ENCODE measurements at regions not wholly inside any gene's neighbourhood (a gene's known extent, or its start where the extent isn't known, plus 50 kb on each side); places are given as distances from the start of the nearest gene placed in this dataset.

DNA sequence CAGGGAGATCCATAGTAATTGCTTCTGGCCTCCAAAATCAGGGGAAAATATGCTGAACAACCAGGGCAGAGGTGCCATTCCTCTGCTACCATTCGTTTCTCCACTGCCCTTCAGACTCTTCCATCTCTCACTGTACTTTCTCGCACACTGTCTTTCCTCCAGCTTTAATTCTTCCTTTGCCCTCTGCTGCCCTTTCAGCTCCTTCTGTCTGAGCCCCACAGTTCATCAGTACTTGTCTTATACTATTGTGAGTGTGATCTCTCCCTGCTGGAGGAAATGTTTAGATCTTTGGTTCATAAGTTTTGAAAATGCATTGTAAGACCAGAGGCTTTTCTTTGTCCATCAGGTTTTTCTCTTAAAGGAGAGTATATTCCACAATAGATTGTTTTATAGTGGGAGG lies 184.9 kb upstream of the DTNA start:
- TF ChIP-seq REPIN1 (CRISPR knock-in tag; IDR thresholded peaks at IDR 0.05; ENCODE audit: borderline replicate concordance, low read depth) (no peak), POLR2A (IDR thresholded peaks at IDR 0.05; ENCODE audit: insufficient read depth in 1 of 2, low read depth in 2 of 2, low read length in 2 of 2) (no peak), EP300 (IDR thresholded peaks at IDR 0.05; ENCODE audit: low read depth in 2 of 2, low read length in 2 of 2) (no peak), EP300 (CRISPR knock-in tag; IDR thresholded peaks at IDR 0.05; ENCODE audit: borderline replicate concordance) (no peak), NPAS2 (CRISPR knock-in tag; IDR thresholded peaks at IDR 0.05; ENCODE audit: borderline replicate concordance) (no peak), ZNF709 (CRISPR knock-in tag; IDR thresholded peaks at IDR 0.05) (no peak)
- TF ChIP-seq, protein P1, sequence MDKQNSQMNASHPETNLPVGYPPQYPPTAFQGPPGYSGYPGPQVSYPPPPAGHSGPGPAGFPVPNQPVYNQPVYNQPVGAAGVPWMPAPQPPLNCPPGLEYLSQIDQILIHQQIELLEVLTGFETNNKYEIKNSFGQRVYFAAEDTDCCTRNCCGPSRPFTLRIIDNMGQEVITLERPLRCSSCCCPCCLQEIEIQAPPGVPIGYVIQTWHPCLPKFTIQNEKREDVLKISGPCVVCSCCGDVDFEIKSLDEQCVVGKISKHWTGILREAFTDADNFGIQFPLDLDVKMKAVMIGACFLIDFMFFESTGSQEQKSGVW (CRISPR knock-in tag; IDR thresholded peaks at IDR 0.05; ENCODE audit: borderline replicate concordance) = no peak
- TF ChIP-seq, protein P2, sequence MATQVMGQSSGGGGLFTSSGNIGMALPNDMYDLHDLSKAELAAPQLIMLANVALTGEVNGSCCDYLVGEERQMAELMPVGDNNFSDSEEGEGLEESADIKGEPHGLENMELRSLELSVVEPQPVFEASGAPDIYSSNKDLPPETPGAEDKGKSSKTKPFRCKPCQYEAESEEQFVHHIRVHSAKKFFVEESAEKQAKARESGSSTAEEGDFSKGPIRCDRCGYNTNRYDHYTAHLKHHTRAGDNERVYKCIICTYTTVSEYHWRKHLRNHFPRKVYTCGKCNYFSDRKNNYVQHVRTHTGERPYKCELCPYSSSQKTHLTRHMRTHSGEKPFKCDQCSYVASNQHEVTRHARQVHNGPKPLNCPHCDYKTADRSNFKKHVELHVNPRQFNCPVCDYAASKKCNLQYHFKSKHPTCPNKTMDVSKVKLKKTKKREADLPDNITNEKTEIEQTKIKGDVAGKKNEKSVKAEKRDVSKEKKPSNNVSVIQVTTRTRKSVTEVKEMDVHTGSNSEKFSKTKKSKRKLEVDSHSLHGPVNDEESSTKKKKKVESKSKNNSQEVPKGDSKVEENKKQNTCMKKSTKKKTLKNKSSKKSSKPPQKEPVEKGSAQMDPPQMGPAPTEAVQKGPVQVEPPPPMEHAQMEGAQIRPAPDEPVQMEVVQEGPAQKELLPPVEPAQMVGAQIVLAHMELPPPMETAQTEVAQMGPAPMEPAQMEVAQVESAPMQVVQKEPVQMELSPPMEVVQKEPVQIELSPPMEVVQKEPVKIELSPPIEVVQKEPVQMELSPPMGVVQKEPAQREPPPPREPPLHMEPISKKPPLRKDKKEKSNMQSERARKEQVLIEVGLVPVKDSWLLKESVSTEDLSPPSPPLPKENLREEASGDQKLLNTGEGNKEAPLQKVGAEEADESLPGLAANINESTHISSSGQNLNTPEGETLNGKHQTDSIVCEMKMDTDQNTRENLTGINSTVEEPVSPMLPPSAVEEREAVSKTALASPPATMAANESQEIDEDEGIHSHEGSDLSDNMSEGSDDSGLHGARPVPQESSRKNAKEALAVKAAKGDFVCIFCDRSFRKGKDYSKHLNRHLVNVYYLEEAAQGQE (IDR thresholded peaks at IDR 0.05; ENCODE audit: borderline replicate concordance in 1 of 2, low read depth in 1 of 2, low read length in 2 of 2) = no peak
